ENCODE measurements at regions not wholly inside any gene's neighbourhood (a gene's known extent, or its start where the extent isn't known, plus 50 kb on each side); places are given as distances from the start of the nearest gene placed in this dataset.

DNA sequence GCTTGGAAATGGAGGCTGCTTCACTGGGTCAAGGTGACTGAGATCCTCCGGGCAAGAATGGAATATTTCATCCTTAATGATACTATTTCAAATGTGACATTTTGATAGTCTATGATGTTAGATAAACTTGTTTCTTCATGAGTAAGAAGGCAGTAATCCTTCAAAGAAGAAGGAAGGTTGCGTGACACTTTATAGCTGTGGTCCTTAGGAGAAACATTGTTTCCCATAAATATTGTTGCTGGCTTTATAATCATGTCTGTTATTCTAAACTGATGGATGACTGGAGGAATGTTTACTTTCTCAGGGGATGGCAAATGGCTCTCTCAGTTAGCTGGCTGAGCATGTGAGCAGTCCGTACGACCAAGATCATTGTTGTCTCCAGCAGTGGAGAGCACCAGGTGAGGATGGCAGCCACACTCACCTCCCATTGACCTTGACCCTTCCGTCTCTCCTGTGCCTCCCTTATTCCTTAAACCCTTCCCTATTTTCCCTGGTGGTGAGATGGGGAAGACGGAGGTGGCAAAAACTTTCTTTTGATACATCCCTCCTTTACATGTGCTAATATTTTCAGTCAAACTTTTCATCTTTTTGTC, 171.2 kb upstream of the OLIG3 start:
- CTCF ChIA-PET, result interaction anchor here (0.7 to 7.0 kb wide), 7 partner anchors 8 to 41 kb away, joined by 3 to 34 read pairs (median 4); no protein-coding TSS in a partner anchor
- Histone ChIP-seq H3K79me2 (ENCODE audit: control insufficient read depth, insufficient read depth, low read length) (no peaks in the 10 kb centered on the region), H3K9ac (ENCODE audit: control insufficient read depth, insufficient read depth, low read length) (no peak overlapping the region), H3K36me3 (ENCODE audit: control insufficient read depth in 2 of 2, insufficient read depth in 2 of 2, low read length in 1 of 2) (no peaks in the 10 kb centered on the region), H3K4me2 (ENCODE audit: control insufficient read depth, insufficient read depth) (no peak overlapping the region), H4K20me1 (ENCODE audit: control insufficient read depth, insufficient read depth) (no peaks in the 10 kb centered on the region), H3K27me3 (replicated peaks in 1 of 2; ENCODE audit: control insufficient read depth in 2 of 2, insufficient read depth in 2 of 2, low read length in 1 of 2) (no peaks in the 10 kb centered on the region), H3K4me3 (no peak overlapping the region), H3K4me1 (ENCODE audit: control insufficient read depth, insufficient read depth, low read length) (peaks cover 5% of the 10 kb centered on the region; the same call in 1 of the 2 replicates), H2AFZ (ENCODE audit: control insufficient read depth, low read depth, low read length) (no peak overlapping the region; the same call in 1 of the 2 replicates), H3K27ac (ENCODE audit: control insufficient read depth, insufficient read depth) (no peak overlapping the region), H3K9me3 (replicated peaks; ENCODE audit: control insufficient read depth, insufficient read depth, low read length) (peaks cover 2% of the 10 kb centered on the region; the same call in 1 of the 3 replicates)
- TF ChIP-seq WRNIP1 (IDR thresholded peaks at IDR 0.05; ENCODE audit: borderline replicate concordance, low read depth, low read length), result no peak
- TF ChIP-seq, protein P1, sequence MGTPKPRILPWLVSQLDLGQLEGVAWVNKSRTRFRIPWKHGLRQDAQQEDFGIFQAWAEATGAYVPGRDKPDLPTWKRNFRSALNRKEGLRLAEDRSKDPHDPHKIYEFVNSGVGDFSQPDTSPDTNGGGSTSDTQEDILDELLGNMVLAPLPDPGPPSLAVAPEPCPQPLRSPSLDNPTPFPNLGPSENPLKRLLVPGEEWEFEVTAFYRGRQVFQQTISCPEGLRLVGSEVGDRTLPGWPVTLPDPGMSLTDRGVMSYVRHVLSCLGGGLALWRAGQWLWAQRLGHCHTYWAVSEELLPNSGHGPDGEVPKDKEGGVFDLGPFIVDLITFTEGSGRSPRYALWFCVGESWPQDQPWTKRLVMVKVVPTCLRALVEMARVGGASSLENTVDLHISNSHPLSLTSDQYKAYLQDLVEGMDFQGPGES (IDR thresholded peaks at IDR 0.05), result no peak
- no peak for TF ChIP-seq NR2C2 (IDR thresholded peaks at IDR 0.05; ENCODE audit: borderline replicate concordance, control insufficient read depth, insufficient read length, low read depth)
- TF ChIP-seq PML (IDR thresholded peaks at IDR 0.05; ENCODE audit: low read length), result no peak
- TF ChIP-seq ZNF217 (IDR thresholded peaks at IDR 0.05), result no peak
- no peak for TF ChIP-seq SUZ12 (IDR thresholded peaks at IDR 0.05; ENCODE audit: unreplicated experiment)
- TF ChIP-seq TCF12 (IDR thresholded peaks at IDR 0.05; ENCODE audit: low read depth, low read length), result no peak
- TF ChIP-seq SMAD5 (IDR thresholded peaks at IDR 0.05; ENCODE audit: low read depth), result no peak
- TF ChIP-seq TAF1 (IDR thresholded peaks at IDR 0.05; ENCODE audit: borderline replicate concordance, low read depth, low read length), result no peak
- no peak for TF ChIP-seq ESRRA (IDR thresholded peaks at IDR 0.05; ENCODE audit: low read length)
- no peak for TF ChIP-seq ZNF24 (IDR thresholded peaks at IDR 0.05)
- TF ChIP-seq BHLHE40 (IDR thresholded peaks at IDR 0.05; ENCODE audit: borderline replicate concordance in 1 of 2, low read depth in 2 of 2, low read length in 1 of 2), result no peak
- no peak for TF ChIP-seq SKIL (IDR thresholded peaks at IDR 0.05; ENCODE audit: low read depth, poor library complexity, severe bottlenecking)
- no peak for TF ChIP-seq SIX5 (IDR thresholded peaks at IDR 0.05; ENCODE audit: low read depth, low read length, severe bottlenecking)
- TF ChIP-seq SIN3A (IDR thresholded peaks at IDR 0.05; ENCODE audit: low read depth, low read length), result no peak
- no peak for TF ChIP-seq CEBPB (IDR thresholded peaks at IDR 0.05; ENCODE audit: borderline replicate concordance in 1 of 2, low read depth in 2 of 2, low read length in 2 of 2)
- TF ChIP-seq TCF7 (IDR thresholded peaks at IDR 0.05; ENCODE audit: borderline replicate concordance), result no peak
- no TSS peak for BruUV-seq (replicated peaks)
- intact Hi-C loops (cut with micrococcal nuclease; ENCODE audit: unreplicated experiment), result loop anchor here (5.0 kb wide), 1 partner anchor 442 kb away; the partner anchor contains the start of gene PERP
- POLR2A ChIA-PET, result no interaction called here
- ATAC-seq (no peak), DNase-seq (ENCODE audit: low read depth, low spot score) (no peak), FAIRE-seq (no peak)
- SMC1A ChIA-PET (ENCODE audit: uncharacterized antibody, unreplicated experiment), result interaction anchor here (0.7 to 15.0 kb wide), 13 partner anchors 7 to 394 kb away, joined by 3 to 236 read pairs (median 4); no protein-coding TSS in a partner anchor
- RAD21 ChIA-PET (ENCODE audit: unreplicated experiment), result interaction anchor here (0.6 to 5.0 kb wide), 8 partner anchors 8 to 310 kb away, joined by 3 to 54 read pairs (median 3); no protein-coding TSS in a partner anchor
- 95% methylated on average over 6 of the region's 6 CpGs for WGBS (ENCODE audit: insufficient coverage, insufficient replicate concordance, low lambda C conversion rate, missing lambda C conversion rate)
- in situ Hi-C loops (cut with MboI), result no loop called here
